Psoas muscle (tissue), 7 donors: ENCODE measurements at regions not wholly inside any gene's neighbourhood (a gene's known extent, or its start where the extent isn't known, plus 50 kb on each side); places are given as distances from the start of the nearest gene placed in this dataset.

ENCODE experiments used
- ATAC-seq, 4 donors: fragments of 200-7000 bp; cut with Tn5 transposase; one replicate each; pipeline ENCODE4 v1.9.1; 2020; ENCODE audit warnings: moderate library complexity in 3 of 4, mild to moderate bottlenecking in 2 of 4
- DNase-seq, 2 donors: peaks; one replicate each; pipeline ENCODE4 v3.0.0-alpha.2; 2020
- H3K27ac ChIP-seq: fragments of 200-600 bp; one replicate; pipeline ENCODE4 v1.8.0; 2022
- H3K27me3 ChIP-seq, 3 donors: fragments of 200-600 bp in 1 of 3; one replicate each; pipeline versions ENCODE4 v1.6.1 to v1.8.0; 2013 to 2022; ENCODE audit warnings: low read length in 2 of 3, mild to moderate bottlenecking in 2 of 3, moderate library complexity in 1 of 3; ENCODE audit not compliant: insufficient read depth in 3 of 3
- H3K36me3 ChIP-seq, 2 donors: fragments of 200-600 bp in 1 of 2; one replicate each; pipeline versions ENCODE4 v1.6.1 to v1.8.0; 2013 to 2022; ENCODE audit warnings: low read depth in 1 of 2, mild to moderate bottlenecking in 1 of 2, moderate library complexity in 1 of 2; ENCODE audit not compliant: insufficient read depth in 1 of 2
- H3K4me1 ChIP-seq: fragments of 200-600 bp; one replicate; pipeline ENCODE4 v1.8.0; 2022
- H3K4me3 ChIP-seq: fragments of 200-600 bp; one replicate; pipeline ENCODE4 v1.8.0; 2022; ENCODE audit warnings: mild to moderate bottlenecking
- H3K9me3 ChIP-seq: fragments of 200-600 bp; one replicate; pipeline ENCODE4 v1.8.0; 2022
- WGBS, 3 donors: extraction: QIAGEN DNeasy Blood & Tissue Kit; methylation state at CpG; one replicate each; pipeline versions ENCODE4 v1.1.6 to v1.1.7; 2013; 5-methylcytosine and 5-hydroxymethylcytosine counted together
- intact Hi-C, 2 donors: fragments of 100-400 bp; cut with DNase I; formaldehyde crosslinking; loops; one replicate each; pipeline versions ENCODE4 v1.11.0 to v1.14.2; 2022
- TF ChIP-seq, protein P1 (sequence below): fragments of 200-600 bp; IDR thresholded peaks from one replicate; pipeline ENCODE4 v1.8.0; 2022; ENCODE audit warnings: antibody characterized with exemption
- donor health status: healthy with polysubstance abuse.
- donor health status: DM: no; HTN: no; CAD: no; lungs with moderate emphysema.
- donor health status: Bipolar disorder and iron deficiency.
- donor health status: healthy.
- donor health status: DM: yes; HTN: yes; CAD: no.
- donor health status: DM: no; HTN: no; CAD: no.
- donor health status: DM: yes; HTN: yes; CAD: no.

DNA sequence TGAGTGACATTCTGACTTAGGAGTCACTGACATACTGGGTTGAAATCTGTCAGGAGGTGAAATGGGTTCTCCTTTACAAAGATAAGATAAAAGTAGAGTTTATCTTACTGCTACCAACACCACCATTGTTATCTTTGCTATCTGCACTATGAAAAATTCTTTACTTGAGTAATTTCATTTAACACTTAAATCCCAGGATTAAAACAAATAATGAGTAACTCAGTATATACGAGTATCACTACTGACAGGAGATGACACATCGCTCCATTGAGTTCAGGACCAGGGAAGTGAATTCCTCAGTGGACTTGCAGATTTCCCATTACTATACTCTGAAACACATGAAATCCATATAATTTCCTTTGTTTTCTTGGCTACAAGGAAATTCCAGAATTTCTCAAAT is 242.1 kb upstream of the NLRP1 start:
- TF ChIP-seq, protein P1, sequence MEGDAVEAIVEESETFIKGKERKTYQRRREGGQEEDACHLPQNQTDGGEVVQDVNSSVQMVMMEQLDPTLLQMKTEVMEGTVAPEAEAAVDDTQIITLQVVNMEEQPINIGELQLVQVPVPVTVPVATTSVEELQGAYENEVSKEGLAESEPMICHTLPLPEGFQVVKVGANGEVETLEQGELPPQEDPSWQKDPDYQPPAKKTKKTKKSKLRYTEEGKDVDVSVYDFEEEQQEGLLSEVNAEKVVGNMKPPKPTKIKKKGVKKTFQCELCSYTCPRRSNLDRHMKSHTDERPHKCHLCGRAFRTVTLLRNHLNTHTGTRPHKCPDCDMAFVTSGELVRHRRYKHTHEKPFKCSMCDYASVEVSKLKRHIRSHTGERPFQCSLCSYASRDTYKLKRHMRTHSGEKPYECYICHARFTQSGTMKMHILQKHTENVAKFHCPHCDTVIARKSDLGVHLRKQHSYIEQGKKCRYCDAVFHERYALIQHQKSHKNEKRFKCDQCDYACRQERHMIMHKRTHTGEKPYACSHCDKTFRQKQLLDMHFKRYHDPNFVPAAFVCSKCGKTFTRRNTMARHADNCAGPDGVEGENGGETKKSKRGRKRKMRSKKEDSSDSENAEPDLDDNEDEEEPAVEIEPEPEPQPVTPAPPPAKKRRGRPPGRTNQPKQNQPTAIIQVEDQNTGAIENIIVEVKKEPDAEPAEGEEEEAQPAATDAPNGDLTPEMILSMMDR, result no peak
- no peaks in the 10 kb centered on the region for H3K36me3 ChIP-seq
- no peak overlapping the region for H3K4me3 ChIP-seq
- ATAC-seq (no peak), DNase-seq (no peak)
- WGBS, 3 donors, result 89 to 95% (median 92%) methylated on average over 2 of the region's 2 CpGs
- H3K27ac ChIP-seq, result no peak overlapping the region
- H3K27me3 ChIP-seq, result peaks cover 0 to 1% (median 0%) of the 10 kb centered on the region in 3 donors
- intact Hi-C loops, result no loop called here
- peaks cover 4% of the 10 kb centered on the region for H3K9me3 ChIP-seq
- no peaks in the 10 kb centered on the region for H3K4me1 ChIP-seq

DNA sequence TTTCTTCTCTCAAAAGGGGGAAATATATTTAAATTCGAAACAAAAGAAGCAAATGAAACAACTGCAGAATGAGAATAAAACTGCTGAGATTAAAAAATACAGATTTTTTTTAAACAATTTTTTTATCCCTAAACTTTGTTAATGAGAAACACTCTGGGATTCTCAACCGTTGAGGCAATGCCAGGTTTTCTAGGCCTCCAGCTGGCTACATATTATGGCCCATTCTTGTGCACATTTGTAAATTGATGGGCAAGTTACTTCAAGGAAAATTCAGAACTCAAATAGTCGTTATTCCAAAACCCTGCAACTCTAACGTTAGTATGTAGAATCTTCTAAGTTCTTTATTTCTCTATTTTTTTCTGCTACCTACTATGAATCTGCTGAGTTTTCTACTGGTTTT is 239.3 kb upstream of the WSCD1 start:
- Histone ChIP-seq H3K36me3 (no peaks in the 10 kb centered on the region), H3K27ac (no peak overlapping the region), H3K4me3 (no peak overlapping the region), H3K27me3 (peaks cover 0 to 1% (median 0%) of the 10 kb centered on the region in 3 donors), H3K4me1 (no peaks in the 10 kb centered on the region), H3K9me3 (peaks cover 4% of the 10 kb centered on the region)
- 66 to 74% (median 68%) methylated on average over 4 of the region's 4 CpGs for WGBS, 3 donors
- intact Hi-C loops, result no loop called here
- ATAC-seq, result no peak
- TF ChIP-seq, protein P1, result no peak
- DNase-seq, result no peak

DNA sequence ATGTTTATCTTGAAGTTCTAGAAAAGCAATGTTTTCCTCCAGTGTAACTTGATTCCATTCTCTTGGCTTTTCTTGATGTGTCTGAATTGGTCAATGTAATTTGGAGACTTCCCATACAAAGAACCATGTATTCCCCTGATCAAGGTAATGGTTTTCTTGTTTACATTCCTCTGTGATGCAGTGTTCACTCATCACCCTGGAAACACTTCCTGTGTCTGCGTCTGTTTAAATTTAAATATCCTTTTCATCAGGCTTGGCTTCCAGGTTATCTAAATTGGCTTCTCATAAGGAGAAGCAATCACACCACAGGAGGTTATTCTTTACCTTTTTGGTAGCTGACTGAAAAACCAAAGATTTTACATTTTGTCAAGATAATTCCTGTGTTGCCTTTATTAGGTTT is 237.3 kb upstream of the WSCD1 start:
- intact Hi-C loops, result no loop called here
- H3K4me1 ChIP-seq, result no peaks in the 10 kb centered on the region
- DNase-seq, result no peak
- no peak for ATAC-seq
- no peak overlapping the region for H3K4me3 ChIP-seq
- H3K9me3 ChIP-seq, result no peaks in the 10 kb centered on the region
- 40 to 62% (median 47%) methylated on average over 1 of the region's 1 CpG for WGBS, 3 donors
- TF ChIP-seq, protein P1, result no peak
- no peaks in the 10 kb centered on the region for H3K36me3 ChIP-seq
- H3K27me3 ChIP-seq, result no peaks in the 10 kb centered on the region
- no peak overlapping the region for H3K27ac ChIP-seq

DNA sequence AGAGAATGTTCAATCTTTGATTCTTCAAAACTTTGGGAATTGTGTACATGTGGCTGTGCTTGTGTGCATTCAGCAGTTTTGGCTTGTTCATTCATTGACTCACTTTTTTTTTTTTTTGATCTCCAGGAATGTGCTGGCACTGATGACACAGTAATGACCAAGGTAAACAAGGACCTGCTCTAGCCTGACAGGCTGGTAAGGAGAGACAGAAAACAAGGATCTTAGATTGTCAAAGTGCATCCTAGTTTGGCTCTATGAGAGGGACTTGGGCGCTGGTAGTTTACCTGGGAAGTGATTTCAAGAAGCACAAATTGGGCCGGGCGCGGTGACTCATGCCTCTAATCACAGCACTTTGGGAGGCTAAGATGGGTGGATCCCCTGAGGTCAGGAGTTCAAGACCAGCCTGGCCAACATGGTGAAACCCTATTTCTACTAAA is 233.1 kb upstream of the WSCD1 start:
- H3K27ac ChIP-seq, result no peak overlapping the region
- no peaks in the 10 kb centered on the region for H3K9me3 ChIP-seq
- WGBS, 3 donors, result 90 to 97% (median 90%) methylated on average over 4 of the region's 4 CpGs
- H3K36me3 ChIP-seq, result no peaks in the 10 kb centered on the region
- ATAC-seq, result no peak
- intact Hi-C loops, result no loop called here
- H3K4me1 ChIP-seq, result no peaks in the 10 kb centered on the region
- TF ChIP-seq, protein P1, result no peak
- H3K27me3 ChIP-seq, result no peaks in the 10 kb centered on the region
- DNase-seq, result no peak
- H3K4me3 ChIP-seq, result no peak overlapping the region

DNA sequence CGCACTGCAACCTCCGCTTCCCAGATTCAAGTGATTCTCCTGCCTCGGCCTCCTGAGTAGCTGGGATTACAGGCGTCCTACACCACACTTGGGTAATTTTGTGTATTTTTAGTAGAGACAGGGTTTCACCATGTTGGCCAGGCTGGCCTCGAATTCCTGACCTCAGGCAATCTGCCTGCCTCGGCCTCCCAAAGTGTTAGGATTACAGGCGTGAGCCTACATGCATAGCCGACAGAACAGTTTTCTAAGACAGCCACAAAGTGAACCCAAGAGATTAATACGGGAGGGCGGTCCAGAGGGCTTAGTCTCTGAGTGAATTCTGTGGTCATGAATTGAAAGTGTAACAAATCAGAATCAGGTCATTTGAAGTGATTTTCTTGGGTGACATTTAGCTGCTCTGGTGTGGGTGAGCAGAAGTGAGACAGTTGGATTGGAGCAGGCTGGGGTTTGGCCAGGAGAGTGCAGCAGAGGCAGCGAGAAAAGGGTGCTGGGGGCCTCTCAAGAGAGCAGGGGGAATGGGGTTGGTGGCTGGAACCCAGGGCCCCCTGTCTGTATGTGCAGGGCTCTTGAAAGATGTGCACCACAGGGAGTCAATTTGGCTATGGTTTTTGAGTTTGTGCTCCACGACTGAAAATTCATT is 231.4 kb upstream of the WSCD1 start:
- Histone ChIP-seq H3K9me3 (no peaks in the 10 kb centered on the region), H3K4me1 (peaks cover 5% of the 10 kb centered on the region), H3K4me3 (no peak overlapping the region), H3K27me3 (no peaks in the 10 kb centered on the region), H3K36me3 (no peaks in the 10 kb centered on the region), H3K27ac (no peak overlapping the region)
- DNase-seq, result no peak
- 78 to 81% (median 78%) methylated on average over 12 of the region's 12 CpGs for WGBS, 3 donors
- no peak for ATAC-seq
- TF ChIP-seq, protein P1, result no peak
- intact Hi-C loops, result no loop called here
